GM19438 (cell line): ENCODE measurements at regions not wholly inside any gene's neighbourhood (a gene's known extent, or its start where the extent isn't known, plus 50 kb on each side); places are given as distances from the start of the nearest gene placed in this dataset.

Experiments
- ATAC-seq: cut with Tn5 transposase; IDR thresholded peaks from one replicate; pipeline ENCODE4 v1.9.1; 2021; ENCODE audit warnings: low read depth; ENCODE audit not compliant: unreplicated experiment

DNA sequence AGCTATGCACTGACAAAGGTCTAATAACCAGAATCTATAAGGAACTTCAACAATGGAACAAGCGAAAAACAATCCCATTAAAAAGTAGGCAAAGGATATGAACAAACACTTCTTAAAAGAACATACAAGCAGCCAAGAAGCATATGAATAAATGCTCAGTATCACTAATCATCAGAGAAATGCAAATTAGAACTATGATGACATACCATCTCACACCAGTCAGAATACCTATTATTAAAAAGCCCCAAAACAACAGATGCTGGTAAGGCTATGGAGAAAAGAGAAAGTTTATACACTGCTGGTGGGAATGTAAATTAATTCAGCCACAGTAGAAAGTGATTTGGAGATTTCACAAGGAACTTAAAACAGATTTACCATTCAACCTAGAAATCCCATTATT is 211.8 kb downstream of the EDN1 start:
- no peak for ATAC-seq

DNA sequence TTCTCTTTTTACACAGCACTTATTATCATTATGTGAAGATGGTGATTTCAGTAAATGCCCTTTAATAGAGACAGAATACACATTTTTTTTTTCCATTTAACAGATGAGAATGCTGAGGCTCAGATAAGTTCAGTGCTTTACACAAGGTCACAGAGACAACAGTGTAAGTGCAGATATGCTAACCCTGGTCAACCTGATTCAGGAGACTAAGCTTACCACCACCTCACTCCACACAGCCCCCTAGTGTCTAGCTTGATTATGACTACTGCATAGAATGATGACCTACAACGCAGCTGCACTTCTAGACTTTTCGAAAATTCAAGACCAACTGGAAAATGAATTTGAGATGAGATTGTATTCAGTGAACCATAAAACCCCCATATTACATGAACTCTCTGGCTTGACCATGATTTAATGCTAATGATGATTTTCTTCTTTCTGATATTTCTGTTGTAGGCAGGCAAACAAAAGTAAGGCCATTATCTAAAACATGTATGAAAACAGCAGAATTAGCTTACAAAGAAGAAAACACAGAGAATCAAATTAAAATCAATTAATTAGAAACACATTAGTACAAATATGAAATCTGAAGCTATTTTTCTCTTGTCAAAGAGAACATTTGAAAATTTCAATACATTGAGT is 212.1 kb upstream of the PHACTR1 start:
- ATAC-seq: peak; percentile 58

- no peak for ATAC-seq
These were observed 211.1 kb upstream of the PHACTR1 start for GRCh38 chr6:12505486-12505885.

DNA sequence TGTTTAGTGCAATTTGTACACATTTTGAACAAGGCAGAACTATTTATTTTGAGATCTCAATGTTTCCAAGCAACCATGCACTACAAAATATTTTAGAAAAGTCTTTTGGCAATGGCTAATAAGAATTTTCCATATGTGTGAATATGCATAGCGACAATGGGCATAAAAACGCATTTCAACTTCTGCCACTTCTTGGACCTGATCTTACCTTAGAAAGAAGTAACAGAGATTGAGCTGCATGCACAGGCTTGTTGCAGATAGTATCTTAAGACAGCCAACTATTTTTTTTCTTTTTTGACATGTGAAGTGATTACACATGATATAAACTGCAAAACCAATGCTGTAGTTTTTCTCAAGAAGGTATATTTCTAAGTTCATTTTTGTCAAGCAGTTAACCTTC is 210.4 kb upstream of the PHACTR1 start:
- ATAC-seq: no peak

DNA sequence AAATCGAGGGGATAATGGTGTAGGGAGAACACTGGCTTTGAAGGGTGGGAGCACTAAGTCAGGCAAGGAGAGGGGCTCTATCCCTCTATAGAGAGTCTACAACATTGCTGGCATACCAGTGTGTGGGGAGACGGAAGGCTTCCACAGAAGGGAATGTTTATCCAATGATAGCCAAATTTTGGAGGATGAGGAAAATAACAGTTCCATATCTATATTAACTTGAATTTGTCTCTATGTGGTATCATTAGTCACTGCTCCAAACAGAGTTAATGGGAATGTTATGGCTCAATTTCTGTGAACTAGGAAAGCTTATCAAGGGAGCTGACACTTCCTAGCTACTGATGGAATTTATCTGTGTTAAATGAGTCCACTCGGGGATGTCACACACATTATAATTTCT is 208.9 kb upstream of the PHACTR1 start:
- no peak for ATAC-seq

GRCh38 chr6:12508553-12508952 is 208.0 kb upstream of the PHACTR1 start:
- no peak for ATAC-seq

DNA sequence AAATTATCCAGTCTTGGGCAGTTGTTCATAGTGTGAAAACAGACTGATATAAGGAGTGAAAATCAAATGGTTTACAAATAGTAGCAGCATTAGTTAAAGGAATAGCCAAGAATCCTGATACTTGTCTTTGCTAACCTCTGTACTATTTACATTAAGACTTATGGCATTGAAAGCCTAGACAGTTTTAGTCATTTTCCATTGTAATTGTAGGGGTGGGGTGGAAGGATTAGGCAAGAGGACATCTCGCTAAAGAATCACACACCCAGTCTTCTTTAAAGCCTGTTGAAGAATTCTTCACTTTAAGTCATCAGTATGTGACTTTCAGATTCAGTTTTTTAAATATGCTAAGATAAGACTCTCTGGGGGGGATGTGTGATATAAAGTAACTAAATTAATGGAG is 207.5 kb upstream of the PHACTR1 start:
- ATAC-seq: no peak

DNA sequence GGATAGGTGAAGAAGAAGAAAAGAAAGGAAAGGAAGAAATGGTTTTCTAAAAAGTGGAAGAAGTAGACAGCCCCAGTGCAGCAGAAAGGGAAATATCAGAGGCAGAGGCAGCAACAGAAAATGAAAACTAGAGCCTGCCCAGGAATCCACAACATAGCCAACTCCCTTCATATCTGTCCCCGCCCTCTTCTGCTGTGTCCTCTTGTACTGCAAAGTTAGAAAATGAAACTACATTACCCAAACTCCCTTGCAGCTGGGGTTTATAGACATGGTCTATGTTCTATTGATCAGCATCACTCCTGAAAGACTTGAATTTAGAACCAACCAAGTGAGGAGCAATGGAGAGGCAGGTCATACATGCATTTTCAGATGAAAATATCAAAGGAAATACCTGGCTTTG is 200.5 kb upstream of the PHACTR1 start:
- no peak for ATAC-seq

DNA sequence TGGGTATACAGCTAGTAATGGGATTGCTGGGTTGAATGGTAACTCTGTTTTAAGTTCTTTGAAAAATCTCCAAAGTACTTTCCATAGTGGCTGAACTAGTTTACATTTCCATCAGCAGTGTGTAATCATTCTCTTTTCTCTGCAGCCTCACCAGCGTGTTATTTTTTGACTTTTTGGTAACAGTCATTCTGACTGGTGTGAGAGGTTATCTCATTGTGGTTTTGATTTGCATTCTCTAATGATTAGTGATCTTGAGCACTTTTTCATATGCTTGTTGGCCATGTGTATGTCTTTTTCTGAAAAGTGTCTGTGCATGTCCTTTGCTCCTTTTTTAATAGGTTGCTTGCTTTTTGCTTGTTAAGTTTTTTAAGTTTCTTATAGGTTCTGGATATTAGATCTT is 194.2 kb upstream of the PHACTR1 start:
- ATAC-seq: no peak

DNA sequence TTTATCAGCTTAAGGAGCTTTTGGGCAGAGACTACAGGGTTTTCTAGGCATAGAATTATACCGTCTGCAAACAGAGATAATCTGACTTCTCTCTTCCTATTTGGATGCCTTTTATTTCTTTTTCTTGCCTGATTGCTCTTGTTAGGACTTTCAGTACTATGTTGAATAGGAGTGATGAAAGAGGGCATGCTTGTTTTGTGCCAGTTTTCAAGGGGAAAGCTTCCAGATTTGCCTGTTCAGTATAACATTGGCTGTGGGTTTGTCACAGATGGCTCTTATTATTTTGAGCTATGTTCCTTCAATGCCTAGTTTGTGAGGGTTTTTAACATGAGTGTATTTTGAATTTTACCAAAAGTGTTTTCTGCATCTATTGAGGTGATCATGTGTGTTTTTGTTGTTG is 192.8 kb upstream of the PHACTR1 start:
- ATAC-seq: no peak

- no peak for ATAC-seq
These were observed 191.3 kb upstream of the PHACTR1 start for GRCh38 chr6:12525276-12525675.

- no peak for ATAC-seq
These were observed 189.2 kb upstream of the PHACTR1 start for GRCh38 chr6:12527339-12527738.

DNA sequence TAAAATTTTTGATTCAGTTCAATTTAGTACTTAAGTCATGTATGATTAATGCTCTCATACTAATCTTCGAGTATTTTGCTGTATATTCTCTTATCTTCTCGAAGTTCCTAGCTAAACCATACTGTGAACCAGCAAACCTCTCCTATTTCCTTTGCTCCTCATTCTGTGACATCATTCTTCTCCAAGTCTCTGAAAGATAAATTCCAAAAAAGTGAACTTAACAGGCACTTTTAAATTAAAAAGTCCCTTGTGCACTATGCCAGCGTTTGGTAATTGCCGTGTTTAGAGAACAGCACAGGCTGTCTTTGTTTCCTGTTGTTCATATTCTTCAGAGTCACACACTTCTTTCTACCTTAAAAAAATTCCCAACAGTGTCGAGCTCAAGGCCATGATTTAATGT is 188.4 kb upstream of the PHACTR1 start:
- ATAC-seq: no peak

GRCh38 chr6:12528581-12529363 is 187.8 kb upstream of the PHACTR1 start:
- no peak for ATAC-seq

- ATAC-seq: no peak
These were observed 187.1 kb upstream of the PHACTR1 start for GRCh38 chr6:12529364-12530019.

- ATAC-seq: no peak
These were observed 186.2 kb upstream of the PHACTR1 start for GRCh38 chr6:12530345-12530744.

DNA sequence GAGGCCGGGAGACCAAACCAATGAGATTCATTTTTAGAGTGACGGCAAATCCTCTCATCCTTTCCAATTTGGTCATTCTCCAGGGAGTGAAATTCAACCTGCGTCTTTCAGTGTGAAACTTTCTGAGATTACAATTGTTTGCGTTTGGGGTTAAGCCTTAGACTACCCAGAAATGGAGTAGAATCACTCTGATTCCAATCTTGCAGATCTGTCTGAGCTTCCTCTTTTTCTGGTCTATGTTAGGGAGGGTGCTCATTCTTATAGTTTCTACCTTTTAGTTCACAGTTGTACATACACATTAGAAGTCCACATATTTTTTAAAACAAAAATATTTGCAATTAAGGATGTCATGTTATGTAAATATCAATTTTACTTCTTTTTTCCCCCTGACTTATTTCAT is 183.0 kb upstream of the PHACTR1 start:
- ATAC-seq: no peak

GRCh38 chr6:12534069-12534853 is 182.3 kb upstream of the PHACTR1 start:
- ATAC-seq: no peak

GRCh38 chr6:12535586-12536314 is 180.8 kb upstream of the PHACTR1 start:
- no peak for ATAC-seq

DNA sequence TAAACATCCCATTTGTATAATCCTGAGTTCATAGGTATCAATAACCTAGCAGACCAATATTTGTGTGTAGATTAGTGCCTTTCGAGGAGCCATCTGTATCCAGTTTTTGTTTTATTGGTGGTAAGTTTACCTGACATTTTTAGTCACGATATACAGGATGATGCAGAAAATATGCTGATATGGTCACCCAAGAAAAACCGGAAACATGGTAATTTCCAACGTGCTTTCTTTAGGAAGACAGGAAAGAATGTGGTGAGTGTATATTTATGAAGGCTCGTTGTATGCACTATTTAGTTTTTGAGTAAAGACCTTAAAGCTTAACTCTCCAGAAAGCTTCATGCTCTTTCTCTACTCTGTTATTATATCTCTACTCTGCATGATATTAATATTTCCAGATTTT is 180.2 kb upstream of the PHACTR1 start:
- no peak for ATAC-seq
